PC-9 (cell line): ENCODE measurements at regions not wholly inside any gene's neighbourhood (a gene's known extent, or its start where the extent isn't known, plus 50 kb on each side); places are given as distances from the start of the nearest gene placed in this dataset.

ENCODE experiments used
- EZH2 ChIP-seq: fragments of 200-600 bp; sonication (generic); IDR thresholded peaks from 2 replicates; pipeline ENCODE4 v1.8.0; 2017; ENCODE audit warnings: antibody characterized with exemption, low read depth
- TF ChIP-seq, protein P1 (sequence below): fragments of 200-600 bp; sonication (generic); conservative IDR thresholded peaks from 2 replicates; pipeline ENCODE4 v1.6.1; 2017; ENCODE audit warnings: mixed run types, antibody characterized with exemption, mild to moderate bottlenecking, moderate library complexity

DNA sequence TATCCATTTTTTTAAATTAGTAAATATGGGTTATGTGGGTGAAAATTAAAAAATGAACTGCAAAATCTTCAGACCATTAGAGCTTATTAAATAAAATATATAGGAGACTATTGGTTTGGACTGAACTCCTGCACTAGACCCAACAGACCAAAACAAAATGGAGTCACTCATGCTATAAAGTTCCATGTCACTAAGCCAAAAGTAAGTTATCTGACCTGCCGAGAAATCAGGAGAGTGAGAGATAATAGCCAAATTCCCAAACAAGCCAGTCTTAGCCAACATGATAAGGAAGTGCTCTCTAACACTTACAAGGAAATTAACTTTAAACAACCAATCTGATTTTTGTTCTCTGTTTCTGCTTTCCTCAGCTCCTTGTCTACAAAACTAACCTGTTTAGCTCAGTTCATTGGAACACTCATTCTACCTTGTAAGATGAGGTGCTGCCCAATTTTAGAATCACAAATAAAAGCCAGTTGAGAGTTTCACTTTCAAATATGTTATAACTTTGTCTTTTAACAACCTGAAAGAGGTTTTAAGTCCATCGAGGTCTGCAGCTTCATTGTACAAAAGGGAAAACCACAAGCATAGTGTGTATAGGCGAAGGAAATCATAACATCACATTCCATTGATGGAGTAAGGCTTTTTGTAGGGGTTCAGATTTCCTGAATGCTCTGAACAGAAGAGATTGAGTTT lies 220.5 kb downstream of the TENT5A start:
- TF ChIP-seq, protein P1, sequence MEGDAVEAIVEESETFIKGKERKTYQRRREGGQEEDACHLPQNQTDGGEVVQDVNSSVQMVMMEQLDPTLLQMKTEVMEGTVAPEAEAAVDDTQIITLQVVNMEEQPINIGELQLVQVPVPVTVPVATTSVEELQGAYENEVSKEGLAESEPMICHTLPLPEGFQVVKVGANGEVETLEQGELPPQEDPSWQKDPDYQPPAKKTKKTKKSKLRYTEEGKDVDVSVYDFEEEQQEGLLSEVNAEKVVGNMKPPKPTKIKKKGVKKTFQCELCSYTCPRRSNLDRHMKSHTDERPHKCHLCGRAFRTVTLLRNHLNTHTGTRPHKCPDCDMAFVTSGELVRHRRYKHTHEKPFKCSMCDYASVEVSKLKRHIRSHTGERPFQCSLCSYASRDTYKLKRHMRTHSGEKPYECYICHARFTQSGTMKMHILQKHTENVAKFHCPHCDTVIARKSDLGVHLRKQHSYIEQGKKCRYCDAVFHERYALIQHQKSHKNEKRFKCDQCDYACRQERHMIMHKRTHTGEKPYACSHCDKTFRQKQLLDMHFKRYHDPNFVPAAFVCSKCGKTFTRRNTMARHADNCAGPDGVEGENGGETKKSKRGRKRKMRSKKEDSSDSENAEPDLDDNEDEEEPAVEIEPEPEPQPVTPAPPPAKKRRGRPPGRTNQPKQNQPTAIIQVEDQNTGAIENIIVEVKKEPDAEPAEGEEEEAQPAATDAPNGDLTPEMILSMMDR: no peak
- TF ChIP-seq EZH2: no peak
